ENCODE measurements at regions not wholly inside any gene's neighbourhood (a gene's known extent, or its start where the extent isn't known, plus 50 kb on each side); places are given as distances from the start of the nearest gene placed in this dataset.

DNA sequence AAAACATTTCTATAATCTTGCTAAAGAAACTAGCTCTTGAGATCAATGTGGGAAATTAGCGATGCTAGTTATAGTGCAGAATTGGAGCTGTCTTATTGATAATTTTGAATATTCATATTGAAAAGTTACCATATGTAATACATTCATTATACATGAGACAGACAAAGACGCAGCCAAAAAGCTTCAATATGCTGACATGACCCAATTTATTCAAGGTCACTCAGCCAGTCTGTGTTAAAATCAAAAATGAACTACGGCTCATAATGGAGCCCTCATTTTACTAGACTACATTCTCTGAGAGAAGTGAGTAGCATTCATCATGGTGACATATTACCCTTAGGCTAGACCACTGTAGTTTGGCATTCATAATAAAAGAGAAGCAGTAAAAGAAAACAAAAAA is 107.3 kb upstream of the GABRG2 start:
- TF ChIP-seq CTCF (conservative IDR thresholded peaks at IDR 0.05) = no peak
- H3K27ac ChIP-seq = no peak overlapping the region

GRCh38 chr5:161966564-161966963 is 101.0 kb upstream of the GABRG2 start:
- TF ChIP-seq CTCF (conservative IDR thresholded peaks at IDR 0.05) = peak; percentile 82
- no peak overlapping the region for H3K27ac ChIP-seq

DNA sequence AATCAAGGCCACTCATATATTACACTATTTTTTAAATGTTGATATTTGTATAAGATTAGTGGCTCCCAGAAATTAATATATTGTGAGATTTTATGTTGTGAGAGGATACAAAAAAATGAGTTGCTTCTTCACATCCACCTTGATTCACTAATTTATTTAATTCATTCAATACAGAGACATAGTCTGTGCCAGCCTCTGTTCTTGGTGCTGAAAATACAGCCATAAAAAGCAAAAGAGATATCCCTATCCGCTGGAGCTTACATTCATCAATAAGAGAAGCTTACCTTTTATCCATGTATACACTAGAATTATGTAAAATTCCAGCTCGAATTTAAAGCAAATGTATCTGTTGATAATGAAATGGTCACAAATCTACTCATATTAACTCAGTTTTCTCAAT is 92.2 kb upstream of the GABRG2 start:
- no peak overlapping the region for H3K27ac ChIP-seq
- TF ChIP-seq CTCF (conservative IDR thresholded peaks at IDR 0.05) = no peak

DNA sequence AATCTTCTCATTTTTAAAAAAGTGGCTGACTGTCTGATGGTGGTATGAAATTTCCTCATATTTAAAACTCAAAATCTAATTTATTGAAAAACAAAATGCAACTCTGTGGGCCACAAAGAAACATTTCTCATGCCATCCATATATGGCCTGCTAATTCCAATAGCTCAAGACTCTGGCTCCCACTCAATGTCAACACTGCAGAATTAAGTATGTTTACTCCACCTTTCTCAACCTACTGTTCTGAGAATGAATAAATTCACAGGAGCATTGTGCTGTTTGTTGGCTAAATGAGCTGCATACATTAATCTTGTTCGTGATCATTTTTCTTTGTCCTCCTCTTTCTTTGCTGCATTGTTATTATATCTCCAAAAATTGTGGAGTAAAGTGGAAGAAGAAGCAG is 79.5 kb upstream of the GABRG2 start:
- no peak for TF ChIP-seq CTCF (conservative IDR thresholded peaks at IDR 0.05)
- H3K27ac ChIP-seq = no peak overlapping the region

Data from VCaP (cell line).